HG03135 (cell line): ENCODE measurements at regions not wholly inside any gene's neighbourhood (a gene's known extent, or its start where the extent isn't known, plus 50 kb on each side); places are given as distances from the start of the nearest gene placed in this dataset.
A peak's percentile ranks its signal among the peaks of the same experiment; 100 is the strongest.

ENCODE experiments used
- ATAC-seq: cut with Tn5 transposase; IDR thresholded peaks from one replicate; pipeline ENCODE4 v1.9.1; 2021; ENCODE audit warnings: mild to moderate bottlenecking, moderate library complexity; ENCODE audit not compliant: unreplicated experiment

DNA sequence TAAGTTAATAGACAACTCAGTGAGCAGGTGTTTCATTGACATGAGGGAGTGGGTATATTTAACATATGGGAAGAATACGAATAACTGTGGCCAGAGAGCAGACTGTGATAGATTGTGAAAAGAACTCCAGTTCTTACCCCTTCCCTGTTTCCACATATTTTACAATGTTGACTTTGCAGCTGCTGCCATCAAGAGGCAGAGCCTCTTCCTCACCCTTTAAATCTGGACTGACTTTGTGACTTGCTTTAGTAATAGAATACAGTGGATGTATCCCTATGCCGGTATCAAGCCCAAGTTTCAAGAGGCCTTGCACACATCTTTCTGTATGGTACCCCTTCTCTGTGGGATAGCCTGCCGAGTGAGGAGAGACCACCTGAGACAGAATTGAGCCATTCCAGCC lies 356.7 kb downstream of the ETNK1 start:
- ATAC-seq = no peak

DNA sequence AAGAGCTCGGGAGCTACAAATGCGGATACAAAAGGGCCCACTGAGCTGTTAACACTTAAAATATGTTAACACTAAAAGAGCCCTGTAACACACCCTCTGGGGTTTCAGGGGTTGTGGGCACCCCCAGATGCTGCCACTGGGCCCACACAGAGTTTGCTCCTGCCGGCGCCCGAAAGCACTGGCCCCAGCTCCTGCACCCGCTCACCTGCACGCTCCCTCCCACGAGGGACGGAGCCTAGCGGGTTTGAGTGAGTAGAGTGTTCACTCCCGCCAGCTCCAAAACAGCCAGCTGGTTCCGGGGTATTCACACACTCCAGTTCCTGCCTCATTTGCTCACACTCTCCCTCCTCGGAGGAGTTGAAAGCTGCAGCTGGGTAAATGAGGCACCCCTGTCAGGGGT lies 357.7 kb downstream of the ETNK1 start:
- ATAC-seq = no peak

DNA sequence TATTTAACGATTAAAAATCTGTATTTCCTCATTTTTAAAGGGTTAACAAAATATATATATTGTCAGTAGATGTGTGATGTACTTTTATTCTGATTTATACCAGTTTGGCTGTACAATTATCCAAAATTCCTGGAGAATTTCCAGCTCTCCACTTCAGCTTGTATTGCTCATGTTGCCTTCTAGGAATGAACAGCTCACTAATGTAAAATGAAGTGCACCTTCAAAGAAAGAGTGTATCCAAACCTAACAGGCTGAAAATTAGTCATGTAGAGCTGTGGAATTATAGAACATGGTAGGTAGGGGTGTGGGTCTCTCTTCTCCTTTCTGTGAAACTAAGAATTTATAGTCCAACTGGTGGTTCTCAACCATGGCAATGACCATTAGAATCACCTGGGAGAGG lies 362.0 kb downstream of the ETNK1 start:
- ATAC-seq = no peak

DNA sequence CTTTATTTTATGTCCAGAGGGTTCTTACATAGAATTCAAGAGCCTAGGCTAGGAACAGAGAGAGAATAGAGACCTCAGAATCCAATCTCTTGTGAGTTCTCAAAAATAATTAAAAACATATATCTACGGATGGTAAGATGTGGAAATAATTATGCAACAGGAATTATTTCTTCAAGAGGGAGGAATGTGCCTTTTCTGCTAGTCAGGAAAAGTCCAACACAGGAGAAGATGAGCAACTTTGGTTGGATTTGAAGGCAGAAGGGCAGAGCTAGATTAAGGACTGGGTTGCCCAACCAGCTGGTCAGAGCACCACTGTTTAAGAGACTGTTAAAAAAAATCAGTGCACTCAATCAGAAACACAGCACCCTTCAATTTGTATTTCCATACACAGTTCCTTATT lies 365.5 kb downstream of the ETNK1 start:
- ATAC-seq = no peak

DNA sequence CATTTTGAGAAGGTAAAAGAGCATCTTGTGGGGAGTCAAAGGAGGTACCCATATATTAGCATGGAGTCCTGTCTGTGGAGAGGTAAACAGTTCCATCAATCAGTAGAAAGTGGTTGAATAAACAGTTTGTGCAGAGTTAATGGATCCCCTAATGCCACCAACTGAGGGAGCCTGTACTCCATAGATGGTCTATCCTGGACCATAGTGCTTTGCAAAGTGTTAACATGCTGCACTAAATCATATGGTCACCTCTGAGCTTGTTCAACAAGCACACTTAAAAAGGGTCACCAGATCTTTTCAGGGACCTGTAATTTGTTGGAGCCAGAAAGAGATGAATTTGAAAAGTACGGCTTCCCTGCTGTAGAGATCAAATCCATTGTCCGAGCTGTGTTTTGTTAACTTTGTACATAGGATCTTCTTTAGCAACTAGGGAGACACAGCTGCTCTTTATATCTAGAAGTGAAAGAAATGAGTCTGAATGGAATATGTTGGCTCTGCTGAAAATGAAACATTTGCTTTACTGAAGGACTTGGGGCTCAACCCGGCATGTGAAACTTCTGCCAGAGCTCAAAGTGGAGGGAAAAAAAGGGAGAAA lies 366.4 kb downstream of the ETNK1 start:
- no peak for ATAC-seq

DNA sequence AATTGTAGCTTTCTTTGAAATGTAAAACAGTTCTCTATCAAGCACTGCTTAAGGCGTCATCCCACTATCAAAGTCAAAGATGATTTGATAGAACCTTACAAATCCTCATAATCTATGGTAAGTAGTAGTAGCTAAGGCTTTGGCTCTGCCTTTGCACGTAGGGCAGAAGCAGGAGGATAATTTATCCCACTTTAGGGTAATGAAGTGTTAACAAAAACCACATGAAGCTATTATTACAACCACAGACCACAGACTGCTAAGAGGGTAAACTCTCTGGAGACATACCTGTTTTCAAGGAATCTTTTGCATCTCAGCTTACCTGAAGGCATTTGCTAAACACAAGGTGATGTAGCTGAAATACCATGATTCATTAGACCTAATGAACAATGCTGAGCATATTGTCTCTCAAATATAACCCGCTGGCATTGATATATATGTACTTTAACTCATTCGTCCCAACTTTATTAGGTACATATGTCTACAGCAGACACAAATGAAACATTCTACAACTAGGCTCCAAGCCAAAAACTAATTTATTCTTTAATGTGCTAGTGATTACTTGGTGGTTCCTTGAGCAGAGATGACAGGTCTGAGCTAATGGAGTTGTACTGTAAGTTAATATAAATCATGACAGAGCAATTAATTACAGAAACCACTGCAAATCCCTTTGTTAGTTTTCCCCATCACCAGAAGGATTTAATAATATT lies 368.8 kb downstream of the ETNK1 start:
- no peak for ATAC-seq

DNA sequence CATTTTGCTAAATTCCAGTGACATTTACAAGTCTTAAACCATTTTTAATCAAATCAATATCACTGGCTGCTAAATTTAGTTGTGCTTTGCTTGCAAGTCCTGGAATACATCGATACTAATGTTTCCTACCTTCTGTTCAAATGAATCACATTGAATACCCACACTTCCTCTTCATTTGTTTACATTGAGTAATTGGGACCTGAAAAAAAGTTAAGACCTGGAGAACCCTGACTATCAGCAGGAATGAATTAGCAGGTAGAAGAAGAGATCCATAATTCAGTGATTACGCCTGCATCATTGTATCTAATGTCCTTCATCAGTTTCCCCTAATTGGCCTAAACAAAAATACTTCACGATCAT lies 369.3 kb downstream of the ETNK1 start:
- ATAC-seq = no peak

DNA sequence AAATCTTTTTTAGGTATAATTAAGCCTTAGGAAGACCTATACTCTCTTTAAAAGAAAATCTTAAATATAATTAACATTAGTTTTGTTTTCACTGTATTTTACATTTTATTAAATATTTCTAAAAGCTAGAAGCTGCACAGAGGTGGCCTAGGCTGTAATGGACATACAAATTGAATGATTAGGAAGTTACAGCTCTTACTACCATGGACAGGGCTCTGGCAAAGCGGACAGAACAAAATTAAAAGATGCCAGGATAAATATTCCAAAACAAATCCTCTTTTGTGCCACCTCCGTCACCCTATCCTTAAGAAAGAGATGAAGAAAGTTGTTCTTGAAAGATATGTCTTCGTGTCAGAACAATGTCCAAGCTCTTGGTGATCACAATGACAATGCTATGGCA lies 376.5 kb downstream of the ETNK1 start:
- ATAC-seq = no peak

DNA sequence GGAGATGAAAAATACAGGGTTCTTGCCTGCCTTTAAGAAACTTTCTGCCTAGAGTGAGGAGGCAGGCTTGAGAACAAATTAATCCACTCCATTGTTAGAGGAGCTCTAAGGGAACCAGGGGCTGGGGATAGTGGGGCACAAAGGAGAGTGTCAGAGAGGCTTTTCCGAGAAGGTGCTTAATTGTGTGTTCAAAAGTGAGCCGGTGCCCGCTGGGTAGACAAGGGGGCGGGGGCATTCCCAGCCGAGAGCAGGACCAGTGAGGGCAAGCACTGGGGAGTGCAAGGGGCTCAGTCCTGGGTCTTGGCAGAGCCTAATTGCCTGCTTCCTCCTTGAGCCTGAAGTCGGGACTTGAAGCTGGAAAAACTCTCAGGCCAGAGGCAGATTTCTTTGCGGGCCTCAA lies 377.4 kb downstream of the ETNK1 start:
- ATAC-seq = no peak

DNA sequence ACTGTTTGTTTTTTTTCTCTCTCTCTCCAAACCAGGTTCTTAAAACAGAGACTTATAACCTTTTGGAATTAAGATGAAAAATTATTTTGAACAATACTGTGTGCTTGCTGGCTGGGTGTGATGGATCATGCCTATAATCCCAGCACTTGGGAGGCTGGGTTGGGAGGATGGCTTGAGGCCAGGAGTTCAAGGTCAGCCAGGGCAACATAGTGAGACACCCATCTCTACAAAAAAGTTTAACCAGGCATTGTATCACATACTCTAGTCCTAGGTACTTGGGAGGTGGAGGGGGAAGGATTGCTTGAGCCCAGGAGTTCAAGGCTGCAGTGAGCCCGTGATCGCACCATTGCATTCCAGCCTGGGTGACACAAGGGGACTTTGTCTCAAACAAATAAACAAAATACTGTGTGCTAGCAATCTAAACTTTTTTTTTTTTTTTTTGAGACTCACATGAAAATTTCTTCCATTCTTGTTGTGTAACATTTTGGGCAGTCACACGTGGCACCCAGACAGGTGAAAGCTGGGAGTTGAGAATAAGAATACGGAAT lies 379.6 kb downstream of the ETNK1 start:
- ATAC-seq = no peak

DNA sequence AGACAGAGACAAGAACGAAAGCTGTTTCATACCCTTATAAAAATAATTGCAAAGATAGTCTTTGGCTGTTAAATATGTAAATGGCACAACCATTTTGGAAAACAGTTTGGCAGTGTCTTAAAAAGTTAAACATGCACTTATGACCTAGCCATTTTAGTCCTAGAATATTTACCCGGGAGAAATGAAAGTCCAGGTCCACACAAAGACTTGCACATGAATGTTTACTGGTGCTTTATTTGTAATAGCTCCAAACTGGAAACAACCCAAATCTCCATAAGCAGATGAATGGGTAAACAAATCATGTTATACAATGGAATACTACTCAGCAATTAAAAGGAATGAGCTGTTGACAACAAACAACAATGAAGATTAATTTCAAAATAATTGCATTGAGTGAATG lies 380.4 kb downstream of the ETNK1 start:
- no peak for ATAC-seq

DNA sequence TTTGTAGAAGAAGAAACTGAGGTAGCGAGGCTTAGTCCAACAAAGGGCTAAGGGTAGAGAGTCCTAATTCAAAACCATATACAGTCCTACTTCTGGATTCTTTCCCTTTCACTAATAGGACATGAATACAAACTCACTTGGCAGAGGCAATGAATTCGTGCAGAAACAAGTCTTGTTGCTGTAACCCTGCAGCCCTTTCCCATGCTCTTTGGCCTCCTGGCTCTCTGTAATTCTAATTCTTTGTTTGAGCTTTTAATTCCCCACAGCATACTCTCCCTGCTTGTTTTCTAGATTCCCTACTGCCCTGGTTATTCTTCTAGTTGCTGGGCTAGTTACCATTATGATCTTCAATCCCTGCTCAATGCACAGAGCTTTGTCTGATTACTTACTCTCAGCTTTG lies 381.4 kb downstream of the ETNK1 start:
- no peak for ATAC-seq

DNA sequence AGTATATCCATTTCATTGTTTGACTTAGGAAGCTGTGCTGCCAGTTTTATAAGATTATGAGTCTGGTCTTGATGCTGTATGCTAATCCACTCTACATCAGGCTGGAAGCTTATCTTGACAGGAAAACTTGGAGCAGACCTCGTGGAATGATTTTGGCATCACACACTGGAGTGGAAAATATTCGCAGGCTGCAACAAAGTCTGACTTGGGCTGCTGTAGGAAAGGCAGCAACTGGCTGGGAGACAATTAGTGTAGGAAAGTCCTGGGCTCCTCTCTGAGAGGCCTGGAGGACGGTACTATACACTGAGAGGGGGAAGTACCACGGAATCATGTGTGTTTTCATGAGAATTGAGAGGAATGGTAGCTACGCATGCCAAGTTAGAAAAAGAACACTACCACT lies 383.7 kb downstream of the ETNK1 start:
- ATAC-seq = no peak

DNA sequence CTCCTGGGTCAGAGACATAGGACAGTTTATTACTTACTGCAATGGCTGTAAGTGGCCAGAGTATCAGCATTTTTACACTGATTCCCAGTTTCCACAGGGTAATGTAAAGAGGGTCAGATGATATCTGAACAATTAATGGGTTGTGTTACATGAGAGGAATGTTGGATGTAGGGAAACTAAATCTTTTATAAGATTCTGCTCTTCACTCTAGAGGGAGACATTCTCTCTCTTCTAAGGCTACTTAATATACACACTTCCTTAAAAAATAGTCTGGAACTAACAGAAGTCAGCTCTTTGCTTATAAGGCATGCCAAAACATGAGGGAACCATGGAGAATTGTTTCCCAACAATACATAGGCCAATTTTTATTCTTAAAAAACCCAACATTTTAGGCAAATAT lies 389.8 kb downstream of the ETNK1 start:
- no peak for ATAC-seq

DNA sequence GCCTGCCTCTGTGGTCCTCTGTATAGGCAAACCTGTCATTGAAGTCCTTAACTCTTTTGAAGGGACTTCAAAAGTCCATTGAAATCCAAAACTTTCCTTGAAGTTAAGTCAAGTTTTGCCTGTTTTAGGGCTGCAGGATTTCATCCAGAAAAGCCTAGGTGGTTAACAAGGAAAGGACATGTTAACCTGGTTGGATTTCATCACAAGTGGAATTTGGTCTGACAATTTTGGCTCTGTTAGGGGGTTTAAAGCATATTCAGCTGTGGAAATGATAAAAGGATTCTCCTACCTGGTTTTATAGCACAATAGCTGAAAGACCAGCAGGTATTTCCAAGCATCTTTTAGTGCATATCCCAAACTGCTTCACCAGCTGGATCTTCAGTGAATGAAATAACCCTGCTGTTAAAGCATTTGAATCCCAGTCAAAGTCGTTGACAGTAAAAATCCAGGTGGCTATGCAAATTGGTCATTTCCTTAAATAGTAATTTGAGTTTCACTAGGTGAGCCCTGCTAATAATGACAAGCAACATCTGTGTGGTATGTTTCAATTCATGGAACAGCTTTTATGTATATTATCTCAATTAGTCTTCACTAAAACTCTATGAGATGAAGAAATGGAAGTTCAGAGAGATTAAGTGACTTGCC lies 400.5 kb downstream of the ETNK1 start:
- no peak for ATAC-seq

DNA sequence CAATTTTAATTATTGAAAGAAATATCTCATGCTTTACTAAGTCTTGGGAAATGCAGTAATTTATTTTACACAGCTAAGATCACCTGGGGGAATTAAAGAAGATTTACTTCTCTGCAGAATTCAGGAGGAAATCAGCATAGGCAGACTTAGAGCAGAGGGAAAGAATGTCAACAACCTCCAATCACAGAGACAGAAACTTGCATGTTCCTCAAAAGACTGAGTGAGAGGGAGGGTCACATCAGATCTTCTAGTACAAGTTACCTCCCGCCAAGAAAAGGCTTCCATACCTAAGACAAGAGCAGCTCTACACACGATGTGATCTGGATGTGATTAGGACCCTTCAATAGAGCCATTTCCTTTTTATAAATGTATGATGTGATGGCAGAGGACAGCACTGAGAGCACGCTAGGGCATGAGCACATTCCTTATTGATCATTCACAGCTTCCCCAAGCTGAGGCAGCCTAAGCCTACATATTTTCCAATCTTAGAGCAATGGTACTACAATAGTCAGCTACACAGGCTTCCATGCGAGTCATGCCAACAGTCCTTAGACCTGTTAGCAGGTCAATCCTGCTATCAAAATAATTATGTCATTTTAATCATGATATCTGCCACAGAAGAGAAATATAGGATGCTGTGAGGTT lies 403.3 kb downstream of the ETNK1 start:
- ATAC-seq = no peak

DNA sequence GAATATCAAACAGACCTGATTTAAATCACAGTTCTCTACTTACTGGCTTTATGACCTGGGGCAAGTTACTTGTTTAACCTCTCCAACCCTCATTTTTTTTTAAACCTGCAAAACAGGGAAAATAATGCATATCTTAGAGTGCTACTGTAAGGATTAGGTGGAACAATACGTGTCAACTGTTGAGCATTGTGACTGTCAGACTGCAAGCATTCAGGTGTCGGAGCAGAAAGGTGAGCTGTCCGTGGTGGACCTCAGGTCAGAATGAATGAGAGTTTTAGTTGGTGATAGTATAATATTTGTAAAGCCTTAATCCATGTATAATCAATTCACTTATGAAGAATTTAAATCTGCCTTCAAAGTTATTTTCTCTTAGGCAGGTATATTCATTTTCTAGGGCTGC lies 404.2 kb downstream of the ETNK1 start:
- no peak for ATAC-seq

DNA sequence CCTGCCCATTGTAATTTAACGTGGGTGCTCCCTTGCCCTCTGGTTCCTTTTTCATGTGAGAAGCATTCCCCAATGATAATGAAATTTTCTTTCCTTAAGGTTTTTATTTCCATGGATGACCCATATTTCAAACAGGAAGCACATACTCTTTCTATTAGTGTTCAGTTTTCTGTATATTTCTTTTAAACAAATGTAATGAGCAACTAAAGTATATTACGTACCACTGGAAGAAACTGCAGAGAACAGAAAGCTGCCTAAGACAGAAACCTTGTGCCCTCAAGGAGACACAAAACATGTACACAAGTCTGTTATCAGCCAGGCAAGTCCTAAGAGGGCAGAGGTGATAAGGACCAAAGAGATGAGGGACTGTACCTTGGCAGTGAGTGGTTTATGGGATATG lies 414.9 kb downstream of the ETNK1 start:
- no peak for ATAC-seq

DNA sequence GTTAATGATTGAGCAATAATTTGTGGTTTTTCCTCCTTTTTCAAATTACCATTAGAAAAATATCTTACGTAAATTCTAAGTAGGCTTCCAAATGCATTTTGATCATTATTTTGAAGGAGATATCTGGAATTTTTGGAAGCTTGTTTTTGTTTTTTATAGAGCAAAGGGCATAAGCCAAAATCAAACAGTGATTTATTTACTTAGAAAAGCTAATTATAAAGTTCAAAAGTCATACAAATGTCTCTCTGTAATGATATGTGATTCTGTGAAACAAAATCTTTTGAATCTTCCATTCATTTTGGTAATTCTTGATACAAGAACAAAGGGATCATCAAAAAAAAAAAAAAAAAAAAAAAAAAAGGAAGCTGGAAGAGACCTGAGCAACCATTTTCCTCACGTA lies 416.8 kb downstream of the ETNK1 start:
- ATAC-seq = no peak

DNA sequence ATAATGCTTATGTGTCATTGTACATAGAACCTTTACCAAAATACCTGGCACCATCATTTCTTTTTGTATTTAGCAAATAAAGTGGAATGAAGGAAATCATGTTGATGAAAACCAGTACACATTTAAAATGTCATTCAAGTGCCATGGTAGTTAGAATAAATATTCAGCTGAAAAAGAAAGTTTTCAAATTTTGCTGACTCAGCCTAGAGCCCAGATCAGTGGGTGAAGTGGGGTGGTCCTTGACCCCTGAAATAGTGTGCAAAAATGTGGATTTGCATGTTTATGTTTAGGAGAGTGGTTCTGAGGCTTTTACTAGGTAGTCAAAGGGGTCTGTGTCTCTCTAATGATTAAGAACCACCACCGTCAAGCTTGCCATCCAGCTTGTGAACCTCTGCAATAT lies 418.7 kb downstream of the ETNK1 start:
- no peak for ATAC-seq

DNA sequence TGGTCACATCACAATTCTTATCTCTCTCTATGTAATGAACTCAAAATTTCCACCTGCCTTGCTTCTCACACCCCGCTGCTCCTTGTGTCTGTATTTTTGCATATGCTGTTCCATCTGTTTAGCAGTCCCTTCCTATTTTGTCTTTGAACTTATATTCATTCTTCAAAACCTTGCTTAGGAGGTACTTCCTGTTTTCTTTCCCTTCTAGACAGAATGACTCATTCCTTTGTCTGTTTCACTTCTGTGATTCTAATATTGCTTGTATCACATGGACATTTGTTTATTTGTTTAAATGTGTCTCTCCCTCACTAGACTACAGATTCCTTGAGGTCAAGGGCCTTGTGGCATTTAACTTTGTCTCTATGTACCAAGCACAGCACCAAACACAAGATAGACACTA lies 424.2 kb downstream of the ETNK1 start:
- ATAC-seq = peak; percentile 70

DNA sequence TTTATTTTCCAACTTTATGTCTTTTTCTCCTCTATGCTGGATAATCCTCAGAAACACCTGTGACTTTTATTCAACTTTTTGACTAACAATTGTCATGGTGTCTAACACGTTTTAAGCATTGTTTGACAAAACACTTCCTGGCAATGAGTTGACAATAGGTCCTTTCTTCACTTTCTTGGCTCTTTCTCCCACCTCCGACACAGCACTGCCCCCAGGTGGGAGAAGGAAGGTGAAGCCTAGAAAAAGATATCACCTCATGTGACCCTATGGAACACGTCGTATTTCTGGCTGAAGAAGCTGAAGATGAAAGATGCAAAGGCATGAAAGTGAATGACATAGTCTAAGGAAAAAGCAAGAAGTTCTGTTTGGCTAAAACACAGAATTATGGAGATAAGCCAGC lies 430.0 kb downstream of the ETNK1 start:
- no peak for ATAC-seq
